Jurkat, Clone E6-1 (cell line): ENCODE measurements at regions not wholly inside any gene's neighbourhood (a gene's known extent, or its start where the extent isn't known, plus 50 kb on each side); places are given as distances from the start of the nearest gene placed in this dataset.
"Not testable (repeated sequence)": the region's sequence is repeated elsewhere in the genome, so short reads cannot be mapped to it uniquely, and the experiment has no call there.

Experiments used
- DNase-seq: peaks from one replicate; pipeline ENCODE4 v3.0.0-alpha.2; 2011; ENCODE audit warnings: low read depth, low spot score
- H3K4me3 ChIP-seq: 2 replicates; pipeline ENCODE4 v1.5.1; 2011; ENCODE audit warnings: mild to moderate bottlenecking, low read length, control low read depth, moderate library complexity

GRCh38 chr13:80946008-80946802 is 605.3 kb upstream of the SPRY2 start:
- H3K4me3 ChIP-seq, result no peak overlapping the region
- no peak for DNase-seq

GRCh38 chr13:80945328-80945727 is 604.4 kb upstream of the SPRY2 start:
- no peak for DNase-seq
- no peak overlapping the region for H3K4me3 ChIP-seq

- no peak overlapping the region for H3K4me3 ChIP-seq
- DNase-seq, result no peak
Measured at GRCh38 chr13:80939581-80939980, 598.7 kb upstream of the SPRY2 start.

GRCh38 chr13:80931766-80932165 is 590.8 kb upstream of the SPRY2 start:
- no peak overlapping the region for H3K4me3 ChIP-seq
- DNase-seq, result no peak

- no peak for DNase-seq
- H3K4me3 ChIP-seq, result no peak overlapping the region
Measured at GRCh38 chr13:80931118-80931517, 590.2 kb upstream of the SPRY2 start.

GRCh38 chr13:80928241-80928640 is 587.3 kb upstream of the SPRY2 start:
- no peak overlapping the region for H3K4me3 ChIP-seq
- no peak for DNase-seq

GRCh38 chr13:80926024-80926423 is 585.1 kb upstream of the SPRY2 start:
- H3K4me3 ChIP-seq, DNase-seq: not testable (repeated sequence)

GRCh38 chr13:80924596-80924995 is 583.7 kb upstream of the SPRY2 start:
- H3K4me3 ChIP-seq, result no peak overlapping the region
- DNase-seq, result no peak

GRCh38 chr13:80923907-80924306 is 583.0 kb upstream of the SPRY2 start:
- no peak overlapping the region for H3K4me3 ChIP-seq
- no peak for DNase-seq

GRCh38 chr13:80921971-80922370 is 581.0 kb upstream of the SPRY2 start:
- no peak overlapping the region for H3K4me3 ChIP-seq
- DNase-seq, result no peak

GRCh38 chr13:80921541-80921940 is 580.6 kb upstream of the SPRY2 start:
- no peak for DNase-seq
- H3K4me3 ChIP-seq, result no peak overlapping the region

GRCh38 chr13:80906860-80907259 is 565.9 kb upstream of the SPRY2 start:
- no peak for DNase-seq
- no peak overlapping the region for H3K4me3 ChIP-seq

- no peak for DNase-seq
- H3K4me3 ChIP-seq, result no peak overlapping the region
Measured at GRCh38 chr13:80904386-80904785, 563.5 kb upstream of the SPRY2 start.

GRCh38 chr13:80903911-80904310 is 563.0 kb upstream of the SPRY2 start:
- no peak overlapping the region for H3K4me3 ChIP-seq
- no peak for DNase-seq

GRCh38 chr13:80901530-80901929 is 560.6 kb upstream of the SPRY2 start:
- H3K4me3 ChIP-seq, result no peak overlapping the region
- no peak for DNase-seq

- no peak overlapping the region for H3K4me3 ChIP-seq
- DNase-seq, result no peak
Measured at GRCh38 chr13:80901111-80901510, 560.2 kb upstream of the SPRY2 start.

GRCh38 chr13:80900561-80900960 is 559.6 kb upstream of the SPRY2 start:
- no peak for DNase-seq
- H3K4me3 ChIP-seq, result no peak overlapping the region

- H3K4me3 ChIP-seq, DNase-seq: not testable (repeated sequence)
Measured at GRCh38 chr13:80897641-80898040, 556.7 kb upstream of the SPRY2 start.

- no peak overlapping the region for H3K4me3 ChIP-seq
- no peak for DNase-seq
Measured at GRCh38 chr13:80894917-80895316, 554.0 kb upstream of the SPRY2 start.

GRCh38 chr13:80889829-80890228 is 548.9 kb upstream of the SPRY2 start:
- no peak overlapping the region for H3K4me3 ChIP-seq

GRCh38 chr13:80888390-80888789 is 547.5 kb upstream of the SPRY2 start:
- no peak overlapping the region for H3K4me3 ChIP-seq
- DNase-seq, result no peak

More at GRCh38 chr13:80889829-80890228, 548.9 kb upstream of the SPRY2 start:
- no peak for DNase-seq
